ENCODE measurements at regions not wholly inside any gene's neighbourhood (a gene's known extent, or its start where the extent isn't known, plus 50 kb on each side); places are given as distances from the start of the nearest gene placed in this dataset.

GRCh38 chr2:31765078-31765945, 184.6 kb upstream of the SRD5A2 start (continued):
- TF ChIP-seq NR2C2 (IDR thresholded peaks at IDR 0.05; ENCODE audit: borderline replicate concordance, control insufficient read depth, insufficient read length, low read depth) (no peak), CTCF (IDR thresholded peaks at IDR 0.05 in 2 of 3, conservative IDR thresholded peaks at IDR 0.05 in 1 of 3; ENCODE audit: control insufficient read depth in 2 of 3, extremely low read depth in 1 of 3, insufficient read depth in 1 of 3, low read depth in 3 of 3, low read length in 3 of 3) (no peak), CREM (IDR thresholded peaks at IDR 0.05; ENCODE audit: low read depth) (no peak), CHD4 (IDR thresholded peaks at IDR 0.05) (no peak), ELK1 (IDR thresholded peaks at IDR 0.05; ENCODE audit: low read depth, low read length) (no peak), KAT2A (conservative IDR thresholded peaks at IDR 0.05; ENCODE audit: control insufficient read depth, low read depth, low read length) (no peak)

GRCh38 chr2:31764169-31764568, 183.4 kb upstream of the SRD5A2 start:
- in situ Hi-C loops (cut with MboI), result no loop called here
- H3K4me2 ChIP-seq (ENCODE audit: control insufficient read depth, insufficient read depth), result no peak overlapping the region
- ChIA-PET SMC1A (ENCODE audit: uncharacterized antibody, unreplicated experiment) (no interaction called here), POLR2A (no interaction called here), CTCF (no interaction called here), RAD21 (ENCODE audit: unreplicated experiment) (no interaction called here)
- H3K27ac ChIP-seq (ENCODE audit: control insufficient read depth, insufficient read depth), result no peak overlapping the region
- FAIRE-seq (no peak), DNase-seq (ENCODE audit: low read depth, low spot score) (no peak), ATAC-seq (no peak)
- H3K9ac ChIP-seq (ENCODE audit: control insufficient read depth, insufficient read depth, low read length), result no peak overlapping the region
- 68% methylated on average over 2 of the region's 2 CpGs for WGBS (ENCODE audit: insufficient coverage, insufficient replicate concordance, low lambda C conversion rate, missing lambda C conversion rate)
- H3K4me3 ChIP-seq, result no peak overlapping the region
- no peaks in the 10 kb centered on the region for H3K79me2 ChIP-seq (ENCODE audit: control insufficient read depth, insufficient read depth, low read length)
- no peaks in the 10 kb centered on the region for H3K36me3 ChIP-seq (ENCODE audit: control insufficient read depth in 2 of 2, insufficient read depth in 2 of 2, low read length in 1 of 2)
- no peak overlapping the region for H2AFZ ChIP-seq (ENCODE audit: control insufficient read depth, low read depth, low read length)
- H3K27me3 ChIP-seq (replicated peaks in 1 of 2; ENCODE audit: control insufficient read depth in 2 of 2, insufficient read depth in 2 of 2, low read length in 1 of 2), result no peaks in the 10 kb centered on the region
- BruUV-seq (replicated peaks), result no TSS peak
- no peaks in the 10 kb centered on the region for H3K9me3 ChIP-seq (replicated peaks; ENCODE audit: control insufficient read depth, insufficient read depth, low read length)
- H3K4me1 ChIP-seq (ENCODE audit: control insufficient read depth, insufficient read depth, low read length), result no peaks in the 10 kb centered on the region
- no peaks in the 10 kb centered on the region for H4K20me1 ChIP-seq (ENCODE audit: control insufficient read depth, insufficient read depth)
- intact Hi-C loops (cut with micrococcal nuclease; ENCODE audit: unreplicated experiment), result no loop called here
- no peak for TF ChIP-seq MEF2B (IDR thresholded peaks at IDR 0.05; ENCODE audit: partially characterized antibody, poor library complexity, severe bottlenecking)
- TF ChIP-seq MXI1 (IDR thresholded peaks at IDR 0.05; ENCODE audit: low read depth, low read length), result no peak
- no peak for TF ChIP-seq KLF5 (IDR thresholded peaks at IDR 0.05; ENCODE audit: partially characterized antibody)
- TF ChIP-seq HCFC1 (IDR thresholded peaks at IDR 0.05; ENCODE audit: low read length), result no peak
- no peak for TF ChIP-seq STAT1 (conservative IDR thresholded peaks at IDR 0.05)
- no peak for TF ChIP-seq ELK1 (IDR thresholded peaks at IDR 0.05; ENCODE audit: low read depth, low read length)
- TF ChIP-seq GABPA (IDR thresholded peaks at IDR 0.05; ENCODE audit: low read depth), result no peak
- no peak for TF ChIP-seq NBN (IDR thresholded peaks at IDR 0.05)
- no peak for TF ChIP-seq SMAD5 (IDR thresholded peaks at IDR 0.05; ENCODE audit: low read depth)
- TF ChIP-seq YY1 (IDR thresholded peaks at IDR 0.05; ENCODE audit: low read depth, low read length), result no peak
- TF ChIP-seq FOS (IDR thresholded peaks at IDR 0.05; ENCODE audit: borderline replicate concordance, extremely low read depth, insufficient read length), result no peak

All from GM12878 (cell line).